ENCODE measurements at regions not wholly inside any gene's neighbourhood (a gene's known extent, or its start where the extent isn't known, plus 50 kb on each side); places are given as distances from the start of the nearest gene placed in this dataset.

DNA sequence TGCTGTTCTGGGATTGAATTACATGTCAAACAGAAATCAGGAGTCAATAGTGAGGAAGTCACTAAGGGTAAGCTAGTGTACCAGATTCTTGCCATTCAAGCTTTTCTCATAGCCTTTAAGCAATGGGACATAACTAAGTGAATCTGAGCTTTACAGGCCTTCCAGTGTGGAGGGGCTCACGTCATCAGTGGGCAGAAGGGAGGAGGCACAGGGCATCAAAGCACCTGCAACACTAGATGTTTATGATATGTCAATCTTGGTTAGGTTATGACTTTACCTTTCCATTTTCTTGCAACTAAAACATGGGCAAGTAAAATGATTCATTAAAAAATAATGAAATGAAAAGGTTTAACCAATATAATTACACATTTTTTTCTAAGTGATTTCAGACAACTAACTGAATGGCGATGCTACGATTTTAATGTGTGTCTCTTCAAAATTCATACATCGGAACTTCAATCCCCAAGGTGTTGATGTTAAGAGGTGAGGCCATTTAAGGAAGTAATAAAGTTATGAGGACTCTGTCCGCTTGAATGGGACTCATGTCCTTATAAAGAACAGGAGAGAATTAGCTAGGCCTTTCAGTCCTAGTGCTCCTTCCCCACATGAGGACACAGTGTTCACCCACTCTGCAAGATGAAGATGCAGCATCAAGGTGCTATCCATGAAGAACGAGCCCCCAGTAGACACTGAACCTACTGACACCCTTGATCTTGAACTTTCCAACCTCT is 1169.2 kb upstream of the NXPH2 start:
- no peak for DNase-seq (ENCODE audit: low read depth)

DNA sequence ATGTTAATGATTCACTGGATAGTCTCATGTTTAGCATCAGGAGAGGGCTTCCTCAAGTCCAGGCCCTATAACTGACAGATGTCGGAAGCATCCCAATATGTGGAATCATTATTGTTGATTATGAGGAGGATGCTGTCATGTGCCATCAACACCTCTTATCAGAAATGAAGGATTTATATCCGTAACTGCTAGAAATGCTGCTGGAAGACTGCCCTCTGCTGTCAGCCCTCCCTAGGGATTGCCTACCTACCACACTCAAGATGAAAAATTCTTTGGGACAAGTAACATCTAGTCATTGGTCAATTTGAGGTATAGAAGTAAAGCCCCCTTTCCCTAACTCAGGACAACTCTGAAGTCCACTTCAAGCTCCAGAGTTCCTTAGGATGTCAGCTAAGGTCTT is 1166.5 kb upstream of the NXPH2 start:
- DNase-seq (ENCODE audit: low read depth), result no peak

DNA sequence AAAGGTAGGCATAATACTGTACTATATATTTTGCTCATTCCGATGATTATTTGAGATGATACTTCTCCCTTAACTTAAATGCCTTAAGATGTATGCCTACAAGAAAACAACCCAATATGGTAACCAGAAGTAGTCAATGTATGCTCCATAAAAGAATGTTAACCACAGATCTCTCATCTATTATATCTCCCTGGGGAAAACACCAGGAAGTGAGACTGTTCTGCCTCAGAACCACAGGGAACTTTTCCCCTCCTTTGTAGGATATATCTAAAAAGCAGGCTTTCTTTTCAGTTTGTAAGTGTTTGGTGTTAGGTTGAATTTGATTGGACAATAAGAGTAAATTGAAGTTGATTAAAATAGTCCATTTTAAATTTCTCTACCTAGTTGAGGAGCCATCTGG is 1160.5 kb upstream of the NXPH2 start:
- no peak for DNase-seq (ENCODE audit: low read depth)

DNA sequence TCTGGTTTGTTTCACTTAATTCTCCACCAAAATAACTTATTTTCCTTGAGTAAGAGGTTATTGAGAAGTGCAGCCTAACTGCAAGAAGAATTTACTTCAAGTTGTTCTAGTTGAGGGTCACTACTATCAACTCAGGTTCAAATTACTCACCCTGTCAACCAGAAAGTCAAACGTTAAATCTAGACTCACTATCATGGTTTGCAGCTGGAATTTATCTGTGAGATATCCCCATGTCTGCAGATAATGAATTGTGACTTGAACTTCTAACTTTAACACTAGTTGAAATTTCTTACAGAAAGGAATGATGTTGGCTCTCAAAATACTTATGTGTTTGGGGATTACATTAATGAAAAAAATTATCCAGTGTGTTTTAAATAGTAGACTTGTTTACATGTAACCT is 1145.7 kb upstream of the NXPH2 start:
- DNase-seq (ENCODE audit: low read depth), result no peak

DNA sequence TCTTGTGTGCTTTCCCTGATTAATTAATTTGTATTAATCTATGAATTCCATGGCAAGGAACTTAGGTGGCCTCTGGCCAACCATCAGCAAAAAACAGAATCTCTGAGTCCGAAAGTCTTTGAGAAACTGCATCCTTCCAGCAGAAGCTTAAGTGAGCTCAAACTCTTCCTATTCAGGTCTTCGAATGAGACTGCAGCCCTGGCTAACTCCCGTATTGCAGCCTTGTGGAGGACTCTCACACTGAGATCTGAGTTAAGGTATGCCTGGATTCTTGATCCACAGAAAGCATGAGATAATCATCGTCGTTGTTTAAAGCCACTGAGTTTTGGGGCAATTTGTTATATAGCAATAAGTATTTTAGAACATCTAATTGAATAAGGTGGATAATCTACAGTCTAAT is 1143.9 kb upstream of the NXPH2 start:
- DNase-seq (ENCODE audit: low read depth), result no peak

DNA sequence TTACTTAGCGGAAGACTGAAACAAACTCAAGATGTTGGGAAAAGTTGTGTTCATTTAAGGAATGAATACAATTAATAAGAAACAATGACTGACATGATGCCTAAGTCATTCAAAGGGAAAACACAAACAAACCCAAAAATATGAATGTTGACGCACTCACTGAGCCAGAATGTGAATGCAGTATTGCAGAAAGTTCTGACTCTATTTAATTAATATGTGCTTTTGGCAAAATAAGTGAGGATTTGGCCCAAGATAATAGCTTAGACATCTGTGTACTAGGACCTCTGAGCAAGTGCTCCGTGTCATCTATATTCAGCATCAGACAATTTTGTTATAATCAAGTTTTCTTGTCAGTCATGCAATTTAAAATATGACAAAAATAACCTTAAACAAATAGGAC is 1138.8 kb upstream of the NXPH2 start:
- no peak for DNase-seq (ENCODE audit: low read depth)

DNA sequence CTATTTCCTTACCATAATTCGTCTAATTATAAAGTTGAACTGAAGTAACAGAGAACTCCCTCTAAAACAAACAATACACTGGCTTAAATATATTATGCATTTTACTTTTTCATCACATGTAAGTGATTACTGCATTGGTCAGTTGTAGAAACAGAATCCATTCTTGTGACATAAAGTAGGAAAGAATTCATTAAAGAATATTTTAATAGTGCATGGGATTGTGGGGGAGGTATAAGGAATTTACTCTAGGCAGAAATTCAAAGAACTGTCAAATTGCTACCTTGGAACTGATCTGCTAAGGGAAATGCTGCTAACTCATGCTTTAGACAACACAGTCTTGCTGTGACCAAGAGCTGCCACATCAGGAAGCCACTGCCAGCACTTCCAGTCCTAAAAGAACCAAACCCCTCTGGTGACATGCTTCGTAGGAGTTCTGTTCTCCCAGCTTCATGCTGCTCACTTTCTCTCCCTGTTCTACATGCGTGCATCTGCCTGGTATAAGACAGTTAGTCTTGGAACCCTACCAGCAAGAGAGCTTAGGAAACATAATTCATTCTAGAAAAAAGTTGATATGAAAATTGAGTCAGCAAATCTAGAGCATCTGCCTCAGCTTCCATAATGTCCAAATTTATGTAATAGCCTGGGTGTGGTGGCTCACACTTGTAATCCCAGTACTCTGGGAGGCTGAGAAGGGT is 1137.6 kb upstream of the NXPH2 start:
- no peak for DNase-seq (ENCODE audit: low read depth)

DNA sequence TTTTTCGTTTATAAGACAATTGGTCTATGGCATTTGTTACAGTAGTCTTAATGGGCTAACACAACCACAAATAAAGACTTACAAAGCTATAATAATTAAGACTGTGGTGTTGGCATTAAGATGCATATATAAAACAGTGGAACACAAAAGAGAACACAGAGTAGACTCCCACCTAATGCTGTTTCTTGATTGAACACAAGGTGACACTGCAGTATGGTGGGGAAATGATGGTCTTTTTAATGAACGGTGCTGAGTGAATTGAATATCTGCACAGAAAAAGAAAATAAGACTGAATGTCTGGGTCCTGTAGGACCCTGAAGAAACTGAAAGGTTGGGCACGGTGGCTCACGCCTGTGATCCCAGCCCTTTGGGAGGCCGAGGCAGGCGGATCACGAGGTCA is 1136.6 kb upstream of the NXPH2 start:
- DNase-seq (ENCODE audit: low read depth), result no peak

DNA sequence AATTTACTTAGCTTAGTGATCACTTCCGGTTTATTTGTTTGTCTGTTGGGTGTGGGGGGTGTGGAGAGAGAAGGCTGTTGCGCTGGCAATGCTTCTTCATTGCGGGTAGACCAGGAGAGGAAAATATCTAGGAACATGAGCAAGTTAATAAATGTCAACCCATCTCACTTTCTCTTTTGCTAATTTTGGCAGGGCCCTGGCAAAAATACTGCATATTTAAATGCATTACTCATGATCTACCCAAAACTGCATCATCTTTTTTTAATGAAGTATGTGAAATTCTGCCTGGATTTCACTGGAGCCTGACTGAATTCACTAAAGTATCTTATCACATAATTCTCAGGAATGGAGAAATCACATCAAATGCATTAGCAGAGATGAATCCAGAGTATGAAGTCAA is 1131.0 kb upstream of the NXPH2 start:
- DNase-seq (ENCODE audit: low read depth), result no peak

DNA sequence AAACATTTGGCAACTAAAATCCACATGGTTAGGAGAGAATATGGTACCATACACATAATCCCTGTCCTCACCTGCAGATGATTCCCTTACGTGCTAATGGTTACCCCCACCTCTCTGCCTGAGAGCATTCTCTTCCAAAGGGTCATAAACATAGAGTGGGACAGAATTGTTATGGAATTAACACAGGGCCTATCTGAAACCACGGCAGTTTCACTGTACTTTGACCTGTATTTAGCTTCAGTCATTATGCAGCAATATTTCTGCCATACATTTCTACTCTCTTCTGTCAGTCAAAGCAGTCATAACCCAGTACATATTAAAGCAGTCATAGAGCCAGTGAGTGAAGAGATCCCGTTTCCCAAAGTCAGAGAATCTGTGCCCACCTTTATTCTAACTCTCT is 1128.9 kb upstream of the NXPH2 start:
- no peak for DNase-seq (ENCODE audit: low read depth)

DNA sequence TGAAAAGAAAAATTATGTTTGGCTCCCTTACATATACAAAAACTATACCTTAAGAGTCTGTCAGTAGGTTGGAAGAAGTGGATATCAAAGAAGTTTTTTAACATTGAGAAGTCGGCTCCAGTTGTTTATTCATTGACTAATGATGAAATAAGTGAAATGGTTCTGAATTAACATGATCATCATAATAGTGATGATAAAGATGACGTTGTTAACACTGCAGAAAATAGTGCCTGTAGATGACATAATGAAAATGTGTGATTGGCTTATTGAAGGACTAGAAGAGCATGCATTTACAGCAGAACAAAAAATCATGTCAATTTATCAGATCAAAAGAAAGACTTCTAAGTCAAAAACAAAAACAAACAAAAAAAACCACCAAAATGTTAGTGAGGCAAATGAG is 1125.4 kb upstream of the NXPH2 start:
- DNase-seq (ENCODE audit: low read depth), result no peak

DNA sequence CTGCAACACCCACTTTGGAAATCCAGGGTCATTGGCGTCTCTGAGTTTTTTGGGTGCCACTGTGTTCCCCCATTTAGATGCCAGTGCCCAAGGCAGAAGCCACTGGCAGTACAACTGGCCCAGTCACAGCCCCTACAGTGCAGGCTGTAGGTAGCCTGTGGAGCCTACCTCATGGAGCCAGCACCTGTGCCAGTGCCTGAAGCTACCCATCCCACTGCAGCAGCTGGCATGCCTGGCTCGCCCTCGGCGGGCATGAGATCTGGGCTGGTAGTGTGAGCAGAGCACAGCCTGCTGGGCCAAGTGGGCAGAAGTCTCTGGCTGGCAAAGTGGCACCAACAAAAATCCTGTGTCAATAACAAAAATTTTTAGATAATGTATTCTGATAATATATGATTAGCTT is 1111.4 kb upstream of the NXPH2 start:
- DNase-seq (ENCODE audit: low read depth), result no peak

DNA sequence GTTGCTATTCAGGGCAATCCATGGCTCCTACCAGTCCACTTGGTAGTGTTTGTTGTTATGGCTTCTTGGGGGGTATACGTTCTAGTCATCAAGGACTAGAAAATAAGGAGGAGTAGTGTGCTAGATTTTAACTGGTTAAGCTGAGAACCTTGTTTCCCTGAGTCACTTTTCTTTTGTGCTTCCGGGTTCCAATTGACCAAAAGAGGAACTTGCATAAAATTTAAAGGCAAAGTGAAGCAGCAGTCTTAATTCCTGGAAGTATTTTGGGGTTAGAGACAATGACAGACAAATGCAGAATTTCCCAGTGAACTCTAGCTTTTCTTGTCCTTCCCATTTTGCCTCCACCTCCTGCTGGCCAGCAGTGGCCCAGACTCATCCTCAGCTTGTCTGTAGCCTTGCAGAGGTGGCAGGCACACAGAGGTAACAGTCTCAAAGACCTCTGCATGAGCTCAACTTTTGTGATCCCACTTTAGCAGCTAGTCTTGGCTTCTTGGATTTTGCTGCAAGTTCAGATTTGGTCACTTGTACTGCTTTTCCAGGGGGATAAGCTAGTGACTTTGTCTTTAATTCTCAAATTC is 1105.8 kb upstream of the NXPH2 start:
- DNase-seq (ENCODE audit: low read depth), result no peak

DNA sequence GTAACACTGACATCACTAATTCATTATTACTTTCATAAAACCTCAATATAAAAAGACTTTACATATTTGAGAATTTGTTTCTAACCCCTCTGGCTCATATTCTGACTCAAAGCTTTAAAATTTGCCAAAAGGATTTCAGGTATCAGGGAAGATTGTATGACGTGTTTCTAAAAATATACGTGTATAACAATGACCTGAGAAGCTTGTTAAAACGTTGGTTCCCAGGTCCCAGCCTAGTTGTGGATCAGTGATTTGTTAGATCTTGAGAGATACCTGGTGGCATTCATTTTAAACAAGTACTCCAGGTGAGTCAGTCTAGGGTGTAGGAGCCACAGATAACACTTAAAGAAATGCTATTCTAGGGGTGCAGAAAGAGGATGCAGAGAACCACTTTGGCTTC is 1096.8 kb upstream of the NXPH2 start:
- DNase-seq (ENCODE audit: low read depth), result no peak

DNA sequence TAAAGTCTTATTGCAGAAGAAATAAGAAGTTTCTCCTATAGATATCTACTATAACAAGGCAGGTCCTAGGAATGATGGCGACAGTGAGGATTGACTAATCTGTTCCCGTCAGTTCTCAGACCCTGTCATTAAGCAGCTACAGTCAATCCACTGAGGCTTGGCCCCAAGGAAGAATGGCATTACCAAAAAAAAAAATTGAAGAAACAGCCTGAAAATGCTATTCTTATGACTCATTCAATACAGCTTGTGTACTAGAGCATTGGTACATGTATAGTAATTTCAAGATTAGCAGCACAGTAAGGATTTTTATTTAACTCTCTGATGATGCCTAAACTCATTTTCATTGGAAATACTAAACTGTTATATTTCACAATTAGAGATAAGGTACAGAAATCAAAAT is 1096.1 kb upstream of the NXPH2 start:
- no peak for DNase-seq (ENCODE audit: low read depth)

DNA sequence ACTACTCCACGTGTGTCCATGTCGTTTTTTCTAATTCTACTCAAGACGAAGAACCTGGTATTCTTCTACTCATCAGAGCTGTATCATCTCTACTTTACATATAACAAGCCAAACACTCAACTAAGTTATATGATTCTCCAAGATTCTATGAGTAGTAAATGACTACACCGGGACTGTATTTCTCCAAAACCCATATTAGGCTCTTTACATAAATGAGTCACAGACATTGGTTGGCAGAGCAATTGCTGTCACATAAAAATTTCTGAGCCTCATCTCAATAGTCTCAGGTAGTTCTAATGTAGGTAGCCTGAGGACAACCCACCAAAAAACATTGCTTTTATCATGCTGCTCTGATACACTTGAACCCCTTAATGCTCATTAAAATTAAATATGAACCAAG is 1092.3 kb upstream of the NXPH2 start:
- DNase-seq (ENCODE audit: low read depth), result no peak

DNA sequence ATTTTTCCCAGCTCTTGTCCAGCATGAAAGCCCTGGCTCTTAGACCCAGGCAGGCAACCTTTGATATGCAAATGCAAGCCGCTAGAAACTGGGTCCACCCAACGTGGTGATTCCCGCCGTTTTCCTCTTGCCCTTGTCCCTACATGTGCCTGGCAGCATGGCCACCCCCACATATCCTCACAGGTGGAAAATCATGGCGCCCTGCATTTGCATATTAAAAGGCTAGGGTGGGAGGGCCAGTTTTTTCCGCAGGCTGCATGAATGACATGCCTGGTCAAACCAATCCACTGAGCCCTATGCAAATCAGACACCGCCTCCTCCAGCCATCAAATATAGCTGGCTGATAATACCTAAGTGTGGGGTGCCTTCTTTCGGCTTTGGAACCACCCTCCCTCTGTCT is 1091.8 kb upstream of the NXPH2 start:
- no peak for DNase-seq (ENCODE audit: low read depth)

DNA sequence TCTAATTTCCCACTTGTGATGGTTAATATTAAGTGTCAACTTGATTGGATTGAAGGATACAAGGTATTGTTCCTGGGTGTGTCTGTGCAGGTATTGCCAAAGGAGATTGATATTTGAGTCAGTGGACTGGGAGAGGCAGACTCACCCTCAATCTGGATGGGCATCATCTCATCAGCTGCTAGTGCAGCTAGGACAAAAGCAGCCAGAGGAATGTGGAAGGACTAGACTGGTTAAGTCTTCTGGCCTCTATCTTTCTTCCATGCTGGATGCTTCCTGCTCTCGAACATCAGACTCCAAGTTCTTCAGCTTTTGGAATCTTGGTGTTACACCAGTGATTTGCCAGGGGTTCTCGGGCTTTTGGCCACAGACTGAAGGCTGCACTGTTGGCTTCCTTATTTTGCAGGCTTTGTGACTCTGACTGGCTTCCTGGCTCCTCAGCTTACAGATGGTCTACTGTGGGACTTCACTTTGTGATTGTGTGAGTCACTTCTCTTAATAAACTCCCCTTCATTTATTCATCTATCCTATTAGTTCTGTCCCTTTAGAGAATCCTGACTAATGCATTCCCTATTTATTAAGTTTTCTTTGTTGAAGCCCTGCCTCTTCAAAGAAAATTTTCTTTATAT is 1087.5 kb upstream of the NXPH2 start:
- DNase-seq (ENCODE audit: low read depth), result no peak

DNA sequence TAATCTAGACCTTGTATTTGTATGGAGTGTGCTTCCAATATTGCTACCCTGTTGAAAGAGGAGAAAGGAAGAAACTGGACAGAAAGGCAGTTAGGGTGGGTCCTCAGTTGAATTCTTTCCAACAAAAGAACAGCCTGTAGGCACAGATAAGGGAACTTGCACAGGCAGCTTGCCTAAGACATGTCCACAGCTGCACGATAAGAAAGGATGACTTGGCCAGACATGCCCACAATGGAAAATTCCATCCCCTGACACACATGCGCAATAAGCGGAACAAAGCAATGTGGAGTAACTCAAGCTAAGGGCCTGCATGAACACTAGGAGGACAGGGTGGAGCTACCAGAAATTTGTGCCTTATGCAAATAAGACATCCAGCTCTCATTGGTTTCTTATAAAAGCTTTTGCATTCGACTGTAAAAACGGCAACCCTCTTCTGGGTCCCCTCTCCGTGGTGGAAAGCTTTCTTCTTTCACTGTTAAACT is 1084.7 kb upstream of the NXPH2 start:
- DNase-seq (ENCODE audit: low read depth), result no peak

DNA sequence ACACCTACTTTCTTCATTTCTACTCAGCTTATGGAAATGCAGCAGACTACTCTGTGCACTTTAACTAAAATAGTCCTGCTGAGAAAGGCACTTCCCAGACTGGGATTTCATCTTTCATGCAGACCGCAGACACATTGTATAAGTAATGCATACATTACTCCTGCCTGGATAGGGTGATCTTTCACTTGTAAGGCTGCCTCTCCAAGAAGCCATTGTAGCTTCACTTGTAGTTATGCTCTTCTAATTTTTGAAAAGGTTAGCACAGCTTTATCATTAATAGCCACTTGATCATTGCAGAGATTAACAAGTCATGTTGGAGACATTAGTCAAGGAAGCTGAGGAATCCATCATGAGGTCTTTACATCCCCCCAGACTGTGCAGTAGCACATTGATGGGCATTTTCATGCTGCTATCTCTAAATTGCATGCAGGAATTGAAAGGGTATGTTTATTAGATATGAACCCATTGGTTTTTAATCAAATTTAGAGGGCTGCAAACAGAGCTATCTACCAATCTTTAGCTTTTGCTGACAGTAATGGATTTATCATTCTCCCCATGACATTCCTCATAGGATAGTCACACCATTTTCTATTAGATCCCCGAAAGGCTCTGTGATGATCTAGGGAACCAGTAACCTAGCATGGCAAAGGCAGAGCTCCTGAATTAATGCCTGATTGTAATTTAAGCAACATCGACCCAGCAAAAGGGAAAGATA is 1074.7 kb upstream of the NXPH2 start:
- no peak for DNase-seq (ENCODE audit: low read depth)

DNA sequence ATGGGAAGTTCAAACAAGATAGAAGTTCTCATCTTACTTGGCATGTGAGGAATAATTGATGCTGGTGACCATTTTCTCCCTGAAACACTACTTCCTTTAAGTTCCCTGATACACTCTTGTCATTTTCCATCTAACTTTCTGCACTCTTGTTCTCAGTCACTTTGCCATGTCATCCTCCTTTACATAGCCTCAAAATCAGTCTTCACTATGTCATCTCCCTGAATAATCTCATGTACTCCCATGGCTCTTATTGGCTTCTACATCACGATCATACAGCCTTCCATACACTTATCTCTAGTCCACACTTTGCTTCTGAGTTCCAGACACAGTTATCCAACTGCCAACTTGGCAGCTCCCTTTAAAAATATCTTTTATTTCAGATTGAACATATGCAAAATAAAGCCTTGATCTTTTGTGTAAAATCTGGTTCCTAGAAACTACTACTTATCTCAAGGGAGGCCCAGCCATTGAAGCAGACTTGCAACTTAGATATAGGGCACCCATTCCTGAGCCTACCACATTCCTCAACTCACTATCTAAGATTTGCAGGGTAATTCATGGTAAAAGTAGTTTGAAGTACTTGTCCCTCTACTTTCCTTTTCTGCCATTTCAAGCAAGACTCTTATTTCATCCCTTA is 1070.2 kb upstream of the NXPH2 start:
- no peak for DNase-seq (ENCODE audit: low read depth)

DNA sequence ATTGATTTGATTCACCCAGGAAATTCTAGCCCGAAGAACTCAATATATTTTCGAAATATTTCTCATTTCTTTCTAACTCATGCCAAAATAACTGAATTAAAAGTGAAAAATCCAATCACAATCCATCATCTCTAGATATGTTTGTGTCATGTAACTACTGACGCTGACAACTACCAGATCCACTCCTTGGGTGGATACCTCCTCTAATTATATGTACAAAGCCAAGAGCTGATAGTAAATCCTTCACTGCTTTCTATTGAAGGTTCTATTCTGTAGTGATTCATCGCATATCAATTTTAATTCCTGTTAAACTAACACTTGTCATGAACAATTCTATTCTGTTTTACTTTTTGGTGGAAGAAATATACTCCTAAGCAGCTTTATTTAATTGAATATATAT is 1056.6 kb upstream of the NXPH2 start:
- no peak for DNase-seq (ENCODE audit: low read depth)
